ENCODE measurements at regions not wholly inside any gene's neighbourhood (a gene's known extent, or its start where the extent isn't known, plus 50 kb on each side); places are given as distances from the start of the nearest gene placed in this dataset.

GRCh38 chr15:46526726-46527110, 891.9 kb downstream of the SQOR start:
- TF ChIP-seq CTCF (IDR thresholded peaks at IDR 0.05) (no peak), POLR2A (IDR thresholded peaks at IDR 0.05) (no peak)

Measured in esophagus squamous epithelium (tissue), 4 donors.